GM23338 (cell line): ENCODE measurements at regions not wholly inside any gene's neighbourhood (a gene's known extent, or its start where the extent isn't known, plus 50 kb on each side); places are given as distances from the start of the nearest gene placed in this dataset.

Source experiments
- ATAC-seq: fragments of 200-7000 bp; cut with Tn5 transposase; 3 replicates; pipeline ENCODE4 v1.9.1; 2020
- DNase-seq: peaks from one replicate; pipeline ENCODE4 v3.0.0-alpha.2; 2015; ENCODE audit warnings: low spot score
- H2AFZ ChIP-seq: fragments of 200-600 bp; sonication (generic); 2 replicates; pipeline ENCODE4 v1.8.0; 2016; ENCODE audit warnings: antibody characterized with exemption, mild to moderate bottlenecking, moderate library complexity
- H3F3A ChIP-seq: fragments of 200-600 bp; sonication (generic); replicated peaks from 2 replicates; pipeline ENCODE4 v1.8.0; 2017; ENCODE audit warnings: antibody characterized with exemption, mixed run types, low read depth
- H3K27ac ChIP-seq: fragments of 200-600 bp; sonication (generic); 2 replicates; pipeline ENCODE4 v1.6.1; 2016; ENCODE audit warnings: low read depth
- H3K27me3 ChIP-seq: fragments of 200-600 bp; sonication (generic); 2 replicates; pipeline ENCODE4 v1.8.0; 2016; ENCODE audit warnings: mild to moderate bottlenecking, mixed run types, moderate library complexity; ENCODE audit not compliant: insufficient read depth
- H3K36me3 ChIP-seq: fragments of 200-600 bp; sonication (generic); 2 replicates; pipeline ENCODE4 v1.8.0; 2016; ENCODE audit warnings: mild to moderate bottlenecking; ENCODE audit not compliant: insufficient read depth
- H3K4me1 ChIP-seq: fragments of 200-600 bp; sonication (generic); 2 replicates; pipeline ENCODE4 v1.8.0; 2016; ENCODE audit warnings: mild to moderate bottlenecking, moderate library complexity; ENCODE audit not compliant: insufficient read depth
- H3K4me2 ChIP-seq: fragments of 200-600 bp; sonication (generic); 2 replicates; pipeline ENCODE4 v1.7.1; 2017; ENCODE audit warnings: mixed run types
- H3K4me3 ChIP-seq: fragments of 200-600 bp; sonication (generic); 2 replicates; pipeline ENCODE4 v1.6.1; 2016; ENCODE audit warnings: mixed run types
- H3K79me2 ChIP-seq: fragments of 200-600 bp; sonication (generic); replicated peaks from 2 replicates; pipeline ENCODE4 v1.8.0; 2017; ENCODE audit warnings: mild to moderate bottlenecking; ENCODE audit not compliant: insufficient read depth
- H3K9me2 ChIP-seq: fragments of 200-600 bp; sonication (generic); 2 replicates; pipeline ENCODE4 v1.8.0; 2017; ENCODE audit not compliant: insufficient read depth
- H4K20me1 ChIP-seq: fragments of 200-600 bp; sonication (generic); replicated peaks from 2 replicates; pipeline ENCODE4 v1.8.0; 2017; ENCODE audit warnings: mild to moderate bottlenecking; ENCODE audit not compliant: insufficient read depth
- H3K27ac Mint-ChIP-seq: 2 replicates; pipeline ENCODE4 v1.8.0; 2020; ENCODE audit warnings: inconsistent platforms, mild to moderate bottlenecking, moderate library complexity, mixed read lengths
- H3K27me3 Mint-ChIP-seq: 3 replicates; pipeline ENCODE4 v1.8.0; 2022; ENCODE audit warnings: low read depth, mild to moderate bottlenecking, moderate library complexity, mixed read lengths, inconsistent platforms; ENCODE audit not compliant: insufficient read depth, poor library complexity
- H3K36me3 Mint-ChIP-seq: 3 replicates; pipeline ENCODE4 v1.8.0; 2021; ENCODE audit warnings: low read depth, mild to moderate bottlenecking, inconsistent platforms, moderate library complexity, mixed read lengths
- H3K4me1 Mint-ChIP-seq: 3 replicates; pipeline ENCODE4 v1.8.0; 2020; ENCODE audit warnings: mild to moderate bottlenecking, inconsistent platforms, mixed read lengths
- H3K4me3 Mint-ChIP-seq: 3 replicates; pipeline ENCODE4 v1.8.0; 2021; ENCODE audit warnings: moderate library complexity, mild to moderate bottlenecking, inconsistent platforms, mixed read lengths
- H3K9me3 Mint-ChIP-seq: 3 replicates; pipeline ENCODE4 v1.8.0; 2020; ENCODE audit warnings: moderate library complexity, mild to moderate bottlenecking, inconsistent platforms, mixed read lengths
- CREB1 ChIP-seq: fragments of 250-450 bp; sonication (Bioruptor Pico); IDR thresholded peaks from 2 replicates; pipeline ENCODE4 v1.5.0; 2020; ENCODE audit warnings: low read depth, mild to moderate bottlenecking, moderate library complexity
- CTCF ChIP-seq, 2 experiments: fragments of 200-600 bp in 1 of 2; sonication (generic) in 1 of 2; conservative IDR thresholded peaks; 2 replicates each; pipeline versions ENCODE4 v1.5.1 to v1.6.1; 2016 to 2017; ENCODE audit warnings: antibody characterized with exemption in 2 of 2, low read depth in 2 of 2, mild to moderate bottlenecking in 2 of 2, moderate library complexity in 1 of 2
- EZH2 ChIP-seq: fragments of 200-600 bp; sonication (generic); IDR thresholded peaks from one replicate; pipeline ENCODE4 v1.8.0; 2017; ENCODE audit warnings: antibody characterized with exemption, mild to moderate bottlenecking, low read depth; ENCODE audit not compliant: unreplicated experiment
- EZH2phosphoT487 ChIP-seq: fragments of 200-600 bp; sonication (generic); IDR thresholded peaks from one replicate; pipeline ENCODE4 v1.8.1; 2018; ENCODE audit warnings: antibody characterized with exemption; ENCODE audit not compliant: unreplicated experiment
- JUNB ChIP-seq: IDR thresholded peaks from one replicate; pipeline ENCODE4 v1.6.1; 2016; ENCODE audit warnings: antibody characterized with exemption; ENCODE audit not compliant: unreplicated experiment
- NANOG ChIP-seq: IDR thresholded peaks from 2 replicates; pipeline ENCODE4 v1.6.1; 2016; ENCODE audit warnings: antibody characterized with exemption, borderline replicate concordance
- POLR2AphosphoS5 ChIP-seq: IDR thresholded peaks from 2 replicates; pipeline ENCODE4 v1.6.1; 2016; ENCODE audit warnings: antibody characterized with exemption, low read depth
- STAT1 ChIP-seq: IDR thresholded peaks from one replicate; pipeline ENCODE4 v1.6.1; 2016; ENCODE audit warnings: antibody characterized with exemption; ENCODE audit not compliant: unreplicated experiment
- ZNF114 ChIP-seq: fragments of 250-450 bp; sonication (Bioruptor Pico); IDR thresholded peaks from 2 replicates; pipeline ENCODE4 v1.5.0; 2020; ENCODE audit warnings: mild to moderate bottlenecking, moderate library complexity
- ZNF331 ChIP-seq: fragments of 250-450 bp; sonication (Bioruptor Pico); IDR thresholded peaks from 2 replicates; pipeline ENCODE4 v1.5.0; 2020; ENCODE audit warnings: low read depth, mild to moderate bottlenecking, moderate library complexity
- TF ChIP-seq, protein P1 (sequence below): IDR thresholded peaks from one replicate; pipeline ENCODE4 v1.6.1; 2018; ENCODE audit warnings: antibody characterized with exemption; ENCODE audit not compliant: unreplicated experiment
- TF ChIP-seq, protein P2 (sequence below): fragments of 250-450 bp; sonication (Bioruptor Pico); IDR thresholded peaks from 2 replicates; pipeline ENCODE4 v1.5.0; 2020; ENCODE audit warnings: mild to moderate bottlenecking, moderate library complexity
- TF ChIP-seq, protein P3 (sequence below): IDR thresholded peaks from 2 replicates; pipeline ENCODE4 v1.6.1; 2016; ENCODE audit warnings: antibody characterized with exemption

GRCh38 chr10:23581906-23582450 is 143.1 kb downstream of the OTUD1 start:
- no peak for TF ChIP-seq NANOG
- TF ChIP-seq, protein P1, sequence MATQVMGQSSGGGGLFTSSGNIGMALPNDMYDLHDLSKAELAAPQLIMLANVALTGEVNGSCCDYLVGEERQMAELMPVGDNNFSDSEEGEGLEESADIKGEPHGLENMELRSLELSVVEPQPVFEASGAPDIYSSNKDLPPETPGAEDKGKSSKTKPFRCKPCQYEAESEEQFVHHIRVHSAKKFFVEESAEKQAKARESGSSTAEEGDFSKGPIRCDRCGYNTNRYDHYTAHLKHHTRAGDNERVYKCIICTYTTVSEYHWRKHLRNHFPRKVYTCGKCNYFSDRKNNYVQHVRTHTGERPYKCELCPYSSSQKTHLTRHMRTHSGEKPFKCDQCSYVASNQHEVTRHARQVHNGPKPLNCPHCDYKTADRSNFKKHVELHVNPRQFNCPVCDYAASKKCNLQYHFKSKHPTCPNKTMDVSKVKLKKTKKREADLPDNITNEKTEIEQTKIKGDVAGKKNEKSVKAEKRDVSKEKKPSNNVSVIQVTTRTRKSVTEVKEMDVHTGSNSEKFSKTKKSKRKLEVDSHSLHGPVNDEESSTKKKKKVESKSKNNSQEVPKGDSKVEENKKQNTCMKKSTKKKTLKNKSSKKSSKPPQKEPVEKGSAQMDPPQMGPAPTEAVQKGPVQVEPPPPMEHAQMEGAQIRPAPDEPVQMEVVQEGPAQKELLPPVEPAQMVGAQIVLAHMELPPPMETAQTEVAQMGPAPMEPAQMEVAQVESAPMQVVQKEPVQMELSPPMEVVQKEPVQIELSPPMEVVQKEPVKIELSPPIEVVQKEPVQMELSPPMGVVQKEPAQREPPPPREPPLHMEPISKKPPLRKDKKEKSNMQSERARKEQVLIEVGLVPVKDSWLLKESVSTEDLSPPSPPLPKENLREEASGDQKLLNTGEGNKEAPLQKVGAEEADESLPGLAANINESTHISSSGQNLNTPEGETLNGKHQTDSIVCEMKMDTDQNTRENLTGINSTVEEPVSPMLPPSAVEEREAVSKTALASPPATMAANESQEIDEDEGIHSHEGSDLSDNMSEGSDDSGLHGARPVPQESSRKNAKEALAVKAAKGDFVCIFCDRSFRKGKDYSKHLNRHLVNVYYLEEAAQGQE: no peak
- TF ChIP-seq POLR2AphosphoS5: no peak
- no peak for TF ChIP-seq ZNF331 (CRISPR knock-in tag)
- no peak for TF ChIP-seq EZH2
- TF ChIP-seq, protein P2, sequence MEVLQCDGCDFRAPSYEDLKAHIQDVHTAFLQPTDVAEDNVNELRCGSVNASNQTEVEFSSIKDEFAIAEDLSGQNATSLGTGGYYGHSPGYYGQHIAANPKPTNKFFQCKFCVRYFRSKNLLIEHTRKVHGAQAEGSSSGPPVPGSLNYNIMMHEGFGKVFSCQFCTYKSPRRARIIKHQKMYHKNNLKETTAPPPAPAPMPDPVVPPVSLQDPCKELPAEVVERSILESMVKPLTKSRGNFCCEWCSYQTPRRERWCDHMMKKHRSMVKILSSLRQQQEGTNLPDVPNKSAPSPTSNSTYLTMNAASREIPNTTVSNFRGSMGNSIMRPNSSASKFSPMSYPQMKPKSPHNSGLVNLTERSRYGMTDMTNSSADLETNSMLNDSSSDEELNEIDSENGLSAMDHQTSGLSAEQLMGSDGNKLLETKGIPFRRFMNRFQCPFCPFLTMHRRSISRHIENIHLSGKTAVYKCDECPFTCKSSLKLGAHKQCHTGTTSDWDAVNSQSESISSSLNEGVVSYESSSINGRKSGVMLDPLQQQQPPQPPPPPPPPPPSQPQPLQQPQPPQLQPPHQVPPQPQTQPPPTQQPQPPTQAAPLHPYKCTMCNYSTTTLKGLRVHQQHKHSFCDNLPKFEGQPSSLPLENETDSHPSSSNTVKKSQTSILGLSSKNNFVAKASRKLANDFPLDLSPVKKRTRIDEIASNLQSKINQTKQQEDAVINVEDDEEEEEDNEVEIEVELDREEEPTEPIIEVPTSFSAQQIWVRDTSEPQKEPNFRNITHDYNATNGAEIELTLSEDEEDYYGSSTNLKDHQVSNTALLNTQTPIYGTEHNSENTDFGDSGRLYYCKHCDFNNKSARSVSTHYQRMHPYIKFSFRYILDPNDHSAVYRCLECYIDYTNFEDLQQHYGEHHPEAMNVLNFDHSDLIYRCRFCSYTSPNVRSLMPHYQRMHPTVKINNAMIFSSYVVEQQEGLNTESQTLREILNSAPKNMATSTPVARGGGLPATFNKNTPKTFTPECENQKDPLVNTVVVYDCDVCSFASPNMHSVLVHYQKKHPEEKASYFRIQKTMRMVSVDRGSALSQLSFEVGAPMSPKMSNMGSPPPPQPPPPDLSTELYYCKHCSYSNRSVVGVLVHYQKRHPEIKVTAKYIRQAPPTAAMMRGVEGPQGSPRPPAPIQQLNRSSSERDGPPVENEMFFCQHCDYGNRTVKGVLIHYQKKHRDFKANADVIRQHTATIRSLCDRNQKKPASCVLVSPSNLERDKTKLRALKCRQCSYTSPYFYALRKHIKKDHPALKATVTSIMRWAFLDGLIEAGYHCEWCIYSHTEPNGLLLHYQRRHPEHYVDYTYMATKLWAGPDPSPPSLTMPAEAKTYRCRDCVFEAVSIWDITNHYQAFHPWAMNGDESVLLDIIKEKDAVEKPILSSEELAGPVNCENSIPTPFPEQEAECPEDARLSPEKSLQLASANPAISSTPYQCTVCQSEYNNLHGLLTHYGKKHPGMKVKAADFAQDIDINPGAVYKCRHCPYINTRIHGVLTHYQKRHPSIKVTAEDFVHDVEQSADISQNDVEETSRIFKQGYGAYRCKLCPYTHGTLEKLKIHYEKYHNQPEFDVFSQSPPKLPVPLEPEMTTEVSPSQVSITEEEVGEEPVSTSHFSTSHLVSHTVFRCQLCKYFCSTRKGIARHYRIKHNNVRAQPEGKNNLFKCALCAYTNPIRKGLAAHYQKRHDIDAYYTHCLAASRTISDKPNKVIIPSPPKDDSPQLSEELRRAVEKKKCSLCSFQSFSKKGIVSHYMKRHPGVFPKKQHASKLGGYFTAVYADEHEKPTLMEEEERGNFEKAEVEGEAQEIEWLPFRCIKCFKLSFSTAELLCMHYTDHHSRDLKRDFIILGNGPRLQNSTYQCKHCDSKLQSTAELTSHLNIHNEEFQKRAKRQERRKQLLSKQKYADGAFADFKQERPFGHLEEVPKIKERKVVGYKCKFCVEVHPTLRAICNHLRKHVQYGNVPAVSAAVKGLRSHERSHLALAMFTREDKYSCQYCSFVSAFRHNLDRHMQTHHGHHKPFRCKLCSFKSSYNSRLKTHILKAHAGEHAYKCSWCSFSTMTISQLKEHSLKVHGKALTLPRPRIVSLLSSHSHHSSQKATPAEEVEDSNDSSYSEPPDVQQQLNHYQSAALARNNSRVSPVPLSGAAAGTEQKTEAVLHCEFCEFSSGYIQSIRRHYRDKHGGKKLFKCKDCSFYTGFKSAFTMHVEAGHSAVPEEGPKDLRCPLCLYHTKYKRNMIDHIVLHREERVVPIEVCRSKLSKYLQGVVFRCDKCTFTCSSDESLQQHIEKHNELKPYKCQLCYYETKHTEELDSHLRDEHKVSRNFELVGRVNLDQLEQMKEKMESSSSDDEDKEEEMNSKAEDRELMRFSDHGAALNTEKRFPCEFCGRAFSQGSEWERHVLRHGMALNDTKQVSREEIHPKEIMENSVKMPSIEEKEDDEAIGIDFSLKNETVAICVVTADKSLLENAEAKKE (CRISPR knock-in tag): no peak
- no peak for TF ChIP-seq CTCF (conservative IDR thresholded peaks at IDR 0.05; ENCODE audit: low read depth in 2 of 2)
- TF ChIP-seq CREB1: no peak
- TF ChIP-seq STAT1: no peak
- no peak for TF ChIP-seq ZNF114 (CRISPR knock-in tag)
- TF ChIP-seq JUNB: no peak
- TF ChIP-seq EZH2phosphoT487: no peak
- TF ChIP-seq, protein P3, sequence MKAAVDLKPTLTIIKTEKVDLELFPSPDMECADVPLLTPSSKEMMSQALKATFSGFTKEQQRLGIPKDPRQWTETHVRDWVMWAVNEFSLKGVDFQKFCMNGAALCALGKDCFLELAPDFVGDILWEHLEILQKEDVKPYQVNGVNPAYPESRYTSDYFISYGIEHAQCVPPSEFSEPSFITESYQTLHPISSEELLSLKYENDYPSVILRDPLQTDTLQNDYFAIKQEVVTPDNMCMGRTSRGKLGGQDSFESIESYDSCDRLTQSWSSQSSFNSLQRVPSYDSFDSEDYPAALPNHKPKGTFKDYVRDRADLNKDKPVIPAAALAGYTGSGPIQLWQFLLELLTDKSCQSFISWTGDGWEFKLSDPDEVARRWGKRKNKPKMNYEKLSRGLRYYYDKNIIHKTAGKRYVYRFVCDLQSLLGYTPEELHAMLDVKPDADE: no peak
- no peaks in the 10 kb centered on the region for H3K27me3 Mint-ChIP-seq
- H3K27ac ChIP-seq: no peak overlapping the region
- ATAC-seq (no peak), DNase-seq (no peak)
- H3K79me2 ChIP-seq: no peaks in the 10 kb centered on the region
- no peak overlapping the region for H3K27ac Mint-ChIP-seq
- no peaks in the 10 kb centered on the region; the same call in 2 of the 3 replicates for H3K9me3 Mint-ChIP-seq
- H3K36me3 ChIP-seq: no peaks in the 10 kb centered on the region
- H2AFZ ChIP-seq: no peak overlapping the region
- no peaks in the 10 kb centered on the region for H3K4me1 ChIP-seq
- no peak overlapping the region for H3K4me3 ChIP-seq
- H4K20me1 ChIP-seq: no peaks in the 10 kb centered on the region
- H3K4me3 Mint-ChIP-seq: no peak overlapping the region
- no peaks in the 10 kb centered on the region for H3K4me1 Mint-ChIP-seq
- H3F3A ChIP-seq: no peaks in the 10 kb centered on the region
- H3K9me2 ChIP-seq: peaks cover 19% of the 10 kb centered on the region; the same call in 1 of the 2 replicates
- H3K36me3 Mint-ChIP-seq: no peaks in the 10 kb centered on the region
- H3K27me3 ChIP-seq: no peaks in the 10 kb centered on the region
- H3K4me2 ChIP-seq: no peak overlapping the region
